ENCODE measurements at regions not wholly inside any gene's neighbourhood (a gene's known extent, or its start where the extent isn't known, plus 50 kb on each side); places are given as distances from the start of the nearest gene placed in this dataset.

GRCh38 chr6:77136086-77136485, 327.2 kb downstream of the HTR1B start:
- no peak for TF ChIP-seq CTCF (IDR thresholded peaks at IDR 0.05; ENCODE audit: borderline replicate concordance, insufficient read depth, low read depth, low read length)
- no peak overlapping the region for H3K4me3 ChIP-seq (ENCODE audit: low read depth, low read length)

- no peak for TF ChIP-seq CTCF (IDR thresholded peaks at IDR 0.05; ENCODE audit: borderline replicate concordance, insufficient read depth, low read depth, low read length)
Measured at GRCh38 chr6:77133031-77133430, 330.3 kb downstream of the HTR1B start.

GRCh38 chr6:77131426-77131825, 331.9 kb downstream of the HTR1B start:
- no peak overlapping the region for H3K4me3 ChIP-seq (ENCODE audit: low read depth, low read length)
- no peak for TF ChIP-seq CTCF (IDR thresholded peaks at IDR 0.05; ENCODE audit: borderline replicate concordance, insufficient read depth, low read depth, low read length)

More at GRCh38 chr6:77133031-77133430, 330.3 kb downstream of the HTR1B start:
- H3K4me3 ChIP-seq (ENCODE audit: low read depth, low read length): no peak overlapping the region

GRCh38 chr6:77124604-77125003, 338.7 kb downstream of the HTR1B start:
- TF ChIP-seq CTCF (IDR thresholded peaks at IDR 0.05; ENCODE audit: borderline replicate concordance, insufficient read depth, low read depth, low read length): no peak
- no peak overlapping the region for H3K4me3 ChIP-seq (ENCODE audit: low read depth, low read length)

GRCh38 chr6:77123527-77123926, 339.8 kb downstream of the HTR1B start:
- TF ChIP-seq CTCF (IDR thresholded peaks at IDR 0.05; ENCODE audit: borderline replicate concordance, insufficient read depth, low read depth, low read length): no peak
- H3K4me3 ChIP-seq (ENCODE audit: low read depth, low read length): no peak overlapping the region

- no peak for TF ChIP-seq CTCF (IDR thresholded peaks at IDR 0.05; ENCODE audit: borderline replicate concordance, insufficient read depth, low read depth, low read length)
- H3K4me3 ChIP-seq (ENCODE audit: low read depth, low read length): no peak overlapping the region
Measured at GRCh38 chr6:77106992-77107391, 356.3 kb downstream of the HTR1B start.

GRCh38 chr6:77105091-77105490, 358.2 kb downstream of the HTR1B start:
- H3K4me3 ChIP-seq (ENCODE audit: low read depth, low read length): no peak overlapping the region
- TF ChIP-seq CTCF (IDR thresholded peaks at IDR 0.05; ENCODE audit: borderline replicate concordance, insufficient read depth, low read depth, low read length): no peak

Data from GM12875 (cell line).